OCI-LY3 (cell line): ENCODE measurements at regions not wholly inside any gene's neighbourhood (a gene's known extent, or its start where the extent isn't known, plus 50 kb on each side); places are given as distances from the start of the nearest gene placed in this dataset.

Experiments
- H2AFZ ChIP-seq: fragments of 200-600, 300-600 bp; shearing (Covaris generic); 2 replicates; pipeline ENCODE4 v1.6.0; 2014; ENCODE audit warnings: antibody characterized with exemption, low read depth, low read length
- H3K27ac ChIP-seq: fragments of 200-600, 300-600 bp; sonication (generic); 2 replicates; pipeline ENCODE4 v1.5.1; 2014; ENCODE audit warnings: mild to moderate bottlenecking, low read length, moderate library complexity, mixed read lengths
- H3K27me3 ChIP-seq: fragments of 200-600, 300-600 bp; sonication (generic); 2 replicates; pipeline ENCODE4 v1.6.1; 2014; ENCODE audit warnings: low read depth, low read length, mixed read lengths
- H3K36me3 ChIP-seq: fragments of 200-600, 300-600 bp; sonication (generic); replicated peaks from 2 replicates; pipeline ENCODE3; 2014; ENCODE audit warnings: low read depth, low read length, mixed read lengths
- H3K4me1 ChIP-seq: fragments of 300-600, 200-600 bp; sonication (generic); 2 replicates; pipeline ENCODE4 v1.6.1; 2014; ENCODE audit warnings: low read length, mixed read lengths
- H3K4me2 ChIP-seq: fragments of 200-600, 300-600 bp; sonication (generic); 2 replicates; pipeline ENCODE4 v1.6.1; 2014; ENCODE audit warnings: low read length, mixed read lengths
- H3K4me3 ChIP-seq: fragments of 300-600, 200-600 bp; sonication (generic); 2 replicates; pipeline ENCODE4 v1.5.1; 2014; ENCODE audit warnings: antibody characterized with exemption, mild to moderate bottlenecking, low read length, moderate library complexity
- H3K79me2 ChIP-seq: fragments of 300-600, 200-600 bp; shearing (Covaris generic); 2 replicates; pipeline ENCODE4 v1.6.1; 2014; ENCODE audit warnings: mild to moderate bottlenecking, low read length, mixed read lengths
- H3K9ac ChIP-seq: fragments of 300-600, 200-600 bp; shearing (Covaris generic); 2 replicates; pipeline ENCODE4 v1.6.0; 2014; ENCODE audit warnings: mild to moderate bottlenecking, low read length, moderate library complexity
- H3K9me3 ChIP-seq: fragments of 200-600, 300-600 bp; shearing (Covaris generic); 2 replicates; pipeline ENCODE4 v1.6.1; 2014; ENCODE audit warnings: low read length, mixed read lengths; ENCODE audit not compliant: insufficient read depth
- H4K20me1 ChIP-seq: fragments of 200-600, 300-600 bp; sonication (generic); 2 replicates; pipeline ENCODE4 v1.6.1; 2016; ENCODE audit warnings: low read length, mixed read lengths; ENCODE audit not compliant: insufficient read depth
- CTCF ChIP-seq: fragments of 200-600, 300-600 bp; sonication (generic); IDR thresholded peaks from 2 replicates; pipeline ENCODE4 v1.5.1; 2014; ENCODE audit warnings: antibody characterized with exemption, low read length, low read depth
- EZH2phosphoT487 ChIP-seq: fragments of 200-600 bp; shearing (Covaris generic); IDR thresholded peaks from 2 replicates; pipeline ENCODE4 v1.6.1; 2018; ENCODE audit warnings: antibody characterized with exemption, mixed run types, low read depth

- Histone ChIP-seq H3K4me3 (no peak overlapping the region), H3K9ac (no peak overlapping the region), H3K4me1 (peaks cover 23% of the 10 kb centered on the region), H3K9me3 (no peaks in the 10 kb centered on the region), H3K79me2 (peaks cover 42% of the 10 kb centered on the region), H3K27ac (no peak overlapping the region), H3K27me3 (no peaks in the 10 kb centered on the region), H2AFZ (no peak overlapping the region), H3K4me2 (no peak overlapping the region), H4K20me1 (peaks cover 53% of the 10 kb centered on the region), H3K36me3 (peaks cover 6% of the 10 kb centered on the region)
- TF ChIP-seq CTCF, result no peak
- no peak for TF ChIP-seq EZH2phosphoT487
Measured at GRCh38 chr22:25364736-25365241, 145.3 kb downstream of the CRYBB2 start.

GRCh38 chr22:25365491-25366261, 146.2 kb downstream of the CRYBB2 start:
- Histone ChIP-seq H4K20me1 (peaks cover 54% of the 10 kb centered on the region), H3K4me1 (peaks cover 23% of the 10 kb centered on the region), H3K4me2 (no peak overlapping the region), H2AFZ (no peak overlapping the region), H3K36me3 (peaks cover 4% of the 10 kb centered on the region), H3K4me3 (no peak overlapping the region), H3K27ac (no peak overlapping the region), H3K79me2 (peaks cover 42% of the 10 kb centered on the region), H3K9ac (no peak overlapping the region), H3K9me3 (no peaks in the 10 kb centered on the region), H3K27me3 (no peaks in the 10 kb centered on the region)
- TF ChIP-seq CTCF (no peak), EZH2phosphoT487 (no peak)

- Histone ChIP-seq H3K4me1 (peaks cover 23% of the 10 kb centered on the region), H3K9me3 (no peaks in the 10 kb centered on the region), H3K4me3 (no peak overlapping the region), H3K79me2 (peaks cover 42% of the 10 kb centered on the region), H4K20me1 (peaks cover 51% of the 10 kb centered on the region), H3K27ac (no peak overlapping the region), H3K27me3 (no peaks in the 10 kb centered on the region), H3K9ac (no peak overlapping the region), H2AFZ (no peak overlapping the region), H3K4me2 (no peak overlapping the region), H3K36me3 (no peaks in the 10 kb centered on the region)
- no peak for TF ChIP-seq CTCF
- no peak for TF ChIP-seq EZH2phosphoT487
Measured at GRCh38 chr22:25366408-25366807, 147.0 kb downstream of the CRYBB2 start.

- Histone ChIP-seq H3K9ac (no peak overlapping the region), H2AFZ (no peak overlapping the region), H3K36me3 (no peaks in the 10 kb centered on the region), H3K9me3 (no peaks in the 10 kb centered on the region), H3K27ac (no peak overlapping the region), H3K4me3 (no peak overlapping the region), H3K79me2 (peaks cover 37% of the 10 kb centered on the region), H4K20me1 (peaks cover 45% of the 10 kb centered on the region), H3K4me1 (peaks cover 23% of the 10 kb centered on the region), H3K4me2 (no peak overlapping the region), H3K27me3 (no peaks in the 10 kb centered on the region)
- TF ChIP-seq EZH2phosphoT487 (no peak), CTCF (no peak)
Measured at GRCh38 chr22:25366876-25367466, 147.5 kb downstream of the CRYBB2 start.
